ENCODE measurements at regions not wholly inside any gene's neighbourhood (a gene's known extent, or its start where the extent isn't known, plus 50 kb on each side); places are given as distances from the start of the nearest gene placed in this dataset.

DNA sequence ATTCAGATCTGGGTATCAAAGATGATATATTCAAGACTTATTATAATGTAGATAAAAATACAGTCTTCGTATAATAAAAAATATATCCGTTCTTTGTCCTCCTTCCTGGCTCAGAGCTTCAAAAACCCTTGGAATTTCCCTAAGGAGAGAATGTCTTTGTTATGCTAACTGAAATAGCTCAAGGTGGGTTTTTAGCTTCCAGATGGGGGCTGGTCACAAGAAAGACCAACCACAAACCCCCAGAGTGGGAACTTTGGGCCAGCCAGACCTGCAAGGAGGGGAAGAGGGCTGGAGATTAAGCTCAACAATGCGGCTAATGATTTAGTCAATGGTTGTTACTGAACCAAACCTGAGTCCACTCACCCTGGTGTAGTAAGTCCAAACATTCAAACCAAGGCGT lies 196.4 kb downstream of the SDHAF3 start:
- TF ChIP-seq POLR2A (IDR thresholded peaks at IDR 0.05; ENCODE audit: low read length) (no peak), GATA1 (IDR thresholded peaks at IDR 0.05; ENCODE audit: low read depth, low read length) (no peak)
